ENCODE measurements at regions not wholly inside any gene's neighbourhood (a gene's known extent, or its start where the extent isn't known, plus 50 kb on each side); places are given as distances from the start of the nearest gene placed in this dataset.

- no peak for DNase-seq
Observed at GRCh38 chr14:29042551-29042950, 276.0 kb downstream of the FOXG1 start.

DNA sequence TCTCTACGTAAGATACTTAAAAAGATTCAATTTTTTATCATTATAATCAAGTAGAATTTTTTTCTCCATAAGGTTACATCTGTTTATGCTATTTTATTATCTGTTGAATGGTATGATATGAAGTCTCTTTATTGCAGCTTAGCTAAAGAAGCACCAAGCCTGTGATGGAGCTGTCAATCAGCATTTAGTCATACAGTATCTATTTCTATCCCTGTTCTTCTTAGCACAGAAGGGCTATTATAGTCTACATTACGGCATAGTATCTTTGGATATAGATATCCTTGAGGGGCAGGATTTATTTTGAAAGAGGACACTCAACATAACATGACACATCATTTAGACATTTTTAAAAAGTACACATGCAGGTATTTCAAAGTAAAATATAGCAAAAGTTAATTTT lies 277.1 kb downstream of the FOXG1 start:
- no peak for DNase-seq

GRCh38 chr14:29045237-29045636 lies 278.6 kb downstream of the FOXG1 start:
- no peak for DNase-seq

DNA sequence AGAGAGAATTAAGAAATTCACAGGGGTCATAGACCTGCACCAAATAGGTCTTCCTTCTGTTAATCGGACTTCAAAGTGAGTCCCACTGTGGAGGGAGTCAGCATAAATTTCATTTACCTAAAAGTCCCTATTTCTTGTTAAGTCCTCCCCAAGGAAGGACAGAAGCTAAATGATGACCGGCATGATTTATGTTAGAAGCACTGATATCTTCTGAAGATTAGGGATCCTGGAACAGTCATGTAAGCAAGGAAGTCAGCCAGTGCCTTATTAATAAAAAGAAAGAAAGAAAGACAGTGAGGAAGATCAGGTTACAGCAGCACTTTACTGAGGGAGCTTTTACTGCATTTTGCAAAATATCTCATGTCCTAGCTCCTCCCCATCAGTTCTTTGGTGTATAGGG lies 287.5 kb downstream of the FOXG1 start:
- no peak for DNase-seq

- DNase-seq: no peak
Observed at GRCh38 chr14:29056041-29056566, 289.5 kb downstream of the FOXG1 start.

GRCh38 chr14:29061702-29062101 lies 295.1 kb downstream of the FOXG1 start:
- no peak for DNase-seq

GRCh38 chr14:29062466-29062865 lies 295.9 kb downstream of the FOXG1 start:
- DNase-seq: peak; percentile 89

DNA sequence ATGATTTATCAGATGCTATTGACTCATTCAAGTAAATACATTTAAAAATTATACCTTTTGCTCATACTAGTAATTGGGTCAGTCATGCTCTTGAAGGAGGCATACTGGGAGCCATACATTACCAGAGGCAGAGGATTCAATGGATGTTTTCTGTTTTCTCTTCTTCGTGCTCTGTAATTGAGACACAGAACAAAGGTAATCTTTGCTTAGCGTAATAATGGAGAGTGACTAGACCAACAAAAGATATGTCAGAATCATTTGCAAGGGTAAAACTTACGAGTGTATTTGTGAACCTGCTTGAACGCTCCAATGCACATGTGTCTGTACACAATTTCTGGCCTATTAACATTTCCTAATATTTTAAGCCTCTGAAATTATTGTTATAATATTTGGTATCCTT lies 296.4 kb downstream of the FOXG1 start:
- no peak for DNase-seq

DNA sequence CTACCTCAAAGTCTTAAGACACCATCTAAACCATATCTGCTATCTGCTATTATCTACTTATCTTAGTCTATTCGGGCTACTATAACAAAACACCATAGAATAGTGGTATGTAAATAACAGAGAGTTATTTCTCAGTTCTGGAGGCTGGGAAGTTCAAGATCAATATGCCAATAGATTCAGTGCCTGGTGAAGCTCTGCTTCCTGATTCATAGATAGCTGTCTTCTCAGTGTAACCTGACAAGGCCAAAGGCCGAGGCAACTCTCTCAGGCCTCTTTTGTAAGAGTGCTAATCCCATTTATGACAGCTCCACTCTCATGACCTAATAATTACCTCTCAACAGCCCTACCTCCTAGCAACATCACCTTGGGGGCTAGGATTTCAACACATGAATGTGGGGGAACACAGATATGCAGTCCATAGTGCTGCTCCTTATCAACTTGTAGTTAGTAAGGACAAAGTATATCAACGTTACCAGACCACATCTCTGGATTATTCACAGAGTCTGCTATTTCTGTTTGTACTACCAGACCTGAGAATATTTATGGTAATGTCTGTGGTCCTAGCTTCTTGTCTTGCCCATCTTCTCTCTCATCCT lies 297.8 kb downstream of the FOXG1 start:
- DNase-seq: no peak

DNA sequence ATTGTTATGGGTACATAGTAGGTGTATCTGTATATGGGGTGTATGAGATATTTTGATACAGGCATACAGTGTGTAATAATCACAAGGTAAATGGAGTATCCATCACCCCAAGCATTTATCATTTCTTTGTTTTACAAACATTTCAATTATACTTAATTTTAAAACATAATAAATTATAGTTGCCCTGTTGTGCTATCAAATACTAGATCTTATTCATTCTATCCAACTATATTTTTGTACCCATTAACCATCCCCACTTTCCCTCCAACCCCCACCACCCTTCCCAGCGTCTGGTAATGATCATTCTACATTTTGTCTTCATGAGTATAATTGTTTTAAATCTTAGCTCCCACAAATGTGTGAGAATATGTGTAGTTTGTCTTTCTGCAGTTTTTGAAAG lies 302.6 kb downstream of the FOXG1 start:
- DNase-seq: no peak

- no peak for DNase-seq
Observed at GRCh38 chr14:29075761-29076160, 309.2 kb downstream of the FOXG1 start.

GRCh38 chr14:29077916-29078315 lies 311.3 kb downstream of the FOXG1 start:
- no peak for DNase-seq

GRCh38 chr14:29078810-29079522 lies 312.4 kb downstream of the FOXG1 start:
- DNase-seq: peak; percentile 52

GRCh38 chr14:29085546-29085945 lies 319.0 kb downstream of the FOXG1 start:
- peak; percentile 61 for DNase-seq

GRCh38 chr14:29089849-29090248 lies 323.3 kb downstream of the FOXG1 start:
- DNase-seq: no peak

GRCh38 chr14:29092121-29092520 lies 325.5 kb downstream of the FOXG1 start:
- no peak for DNase-seq

GRCh38 chr14:29097476-29097875 lies 330.9 kb downstream of the FOXG1 start:
- DNase-seq: no peak

- DNase-seq: no peak
Observed at GRCh38 chr14:29098656-29099055, 332.1 kb downstream of the FOXG1 start.

DNA sequence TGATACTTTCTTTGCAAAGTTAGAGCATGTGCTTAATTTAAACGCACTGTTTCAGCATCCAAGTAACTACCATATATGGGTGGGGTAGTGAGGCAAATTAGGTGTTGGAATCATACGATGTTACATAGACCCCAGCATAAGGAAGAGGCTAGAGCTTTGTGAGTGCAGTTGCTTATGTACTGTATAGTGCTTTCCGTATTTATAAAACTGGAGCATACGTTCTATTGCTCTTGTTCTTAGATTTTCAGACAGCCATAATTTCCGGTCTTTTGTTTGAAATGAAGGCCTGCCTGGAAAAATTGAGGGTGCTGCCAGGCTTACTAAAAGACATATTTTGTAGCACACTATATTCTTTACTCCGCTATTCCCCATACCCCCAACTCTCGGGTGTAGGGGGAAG lies 335.7 kb downstream of the FOXG1 start:
- peak; percentile 68 for DNase-seq

GRCh38 chr14:29102996-29103395 lies 336.4 kb downstream of the FOXG1 start:
- DNase-seq: peak; percentile 98

- no peak for DNase-seq
Observed at GRCh38 chr14:29108908-29109307, 342.3 kb downstream of the FOXG1 start.

DNA sequence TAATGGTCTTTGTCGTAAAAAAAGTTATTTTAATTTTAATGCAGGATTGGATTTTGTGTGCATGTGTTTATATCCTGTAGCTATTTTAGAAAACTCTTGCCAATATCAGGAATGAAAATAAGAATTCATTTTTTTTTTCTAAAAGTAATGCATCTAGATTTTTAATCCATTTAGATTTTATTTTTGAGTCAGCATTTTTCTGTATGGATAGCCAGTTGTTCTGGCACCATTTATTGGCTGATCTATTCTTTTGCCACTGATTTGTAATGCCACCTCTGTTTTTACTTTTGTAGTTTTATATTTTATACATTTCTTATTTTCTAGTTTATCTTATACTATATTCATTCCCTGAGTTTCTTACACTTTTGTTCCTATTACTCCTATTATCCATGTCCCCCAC lies 343.0 kb downstream of the FOXG1 start:
- no peak for DNase-seq

- DNase-seq: peak; percentile 43
Observed at GRCh38 chr14:29111554-29111953, 345.0 kb downstream of the FOXG1 start.

- peak; percentile 49 for DNase-seq
Observed at GRCh38 chr14:29123017-29123416, 356.4 kb downstream of the FOXG1 start.

DNA sequence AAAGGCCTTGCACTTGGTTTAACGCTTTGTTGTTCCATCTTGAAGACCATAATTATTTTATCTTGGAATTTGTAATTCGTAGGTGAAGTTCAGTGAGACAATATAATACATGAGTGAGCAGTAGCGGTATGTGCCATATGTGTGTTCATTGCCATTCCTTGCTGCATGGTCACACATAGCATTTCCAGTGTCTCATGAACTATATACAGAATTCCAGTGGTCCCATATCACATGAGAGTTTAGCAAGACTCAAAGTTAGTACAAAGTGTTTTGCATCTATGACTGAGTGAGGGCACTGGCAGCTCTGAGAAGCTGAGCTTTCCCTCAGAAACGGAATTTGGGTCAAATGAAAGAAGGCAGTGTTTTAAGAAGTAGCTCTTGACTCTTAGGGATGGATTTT lies 359.8 kb downstream of the FOXG1 start:
- DNase-seq: no peak
